ENCODE measurements at regions not wholly inside any gene's neighbourhood (a gene's known extent, or its start where the extent isn't known, plus 50 kb on each side); places are given as distances from the start of the nearest gene placed in this dataset.

DNA sequence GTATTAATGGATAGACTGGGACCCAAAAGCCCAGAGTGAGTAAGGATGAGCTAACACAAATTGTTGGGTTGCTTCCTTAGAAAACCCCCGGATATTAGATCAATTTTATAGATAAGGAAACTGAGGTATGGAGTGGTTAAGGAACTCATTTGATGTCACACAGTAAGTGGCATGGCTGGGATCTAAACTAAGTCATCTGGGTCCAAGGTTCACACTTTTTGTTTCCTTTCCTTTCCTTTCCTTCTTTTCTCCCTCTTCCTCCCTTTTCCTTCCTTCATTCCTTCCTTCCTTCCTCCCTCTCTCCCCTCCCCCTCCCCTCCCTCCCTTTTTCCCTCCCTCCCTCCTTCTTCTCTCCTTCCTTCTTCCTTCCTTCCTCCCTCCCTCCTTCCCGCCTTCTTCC is 469.5 kb downstream of the TYW1 start:
- TF ChIP-seq, protein P1, sequence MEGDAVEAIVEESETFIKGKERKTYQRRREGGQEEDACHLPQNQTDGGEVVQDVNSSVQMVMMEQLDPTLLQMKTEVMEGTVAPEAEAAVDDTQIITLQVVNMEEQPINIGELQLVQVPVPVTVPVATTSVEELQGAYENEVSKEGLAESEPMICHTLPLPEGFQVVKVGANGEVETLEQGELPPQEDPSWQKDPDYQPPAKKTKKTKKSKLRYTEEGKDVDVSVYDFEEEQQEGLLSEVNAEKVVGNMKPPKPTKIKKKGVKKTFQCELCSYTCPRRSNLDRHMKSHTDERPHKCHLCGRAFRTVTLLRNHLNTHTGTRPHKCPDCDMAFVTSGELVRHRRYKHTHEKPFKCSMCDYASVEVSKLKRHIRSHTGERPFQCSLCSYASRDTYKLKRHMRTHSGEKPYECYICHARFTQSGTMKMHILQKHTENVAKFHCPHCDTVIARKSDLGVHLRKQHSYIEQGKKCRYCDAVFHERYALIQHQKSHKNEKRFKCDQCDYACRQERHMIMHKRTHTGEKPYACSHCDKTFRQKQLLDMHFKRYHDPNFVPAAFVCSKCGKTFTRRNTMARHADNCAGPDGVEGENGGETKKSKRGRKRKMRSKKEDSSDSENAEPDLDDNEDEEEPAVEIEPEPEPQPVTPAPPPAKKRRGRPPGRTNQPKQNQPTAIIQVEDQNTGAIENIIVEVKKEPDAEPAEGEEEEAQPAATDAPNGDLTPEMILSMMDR (conservative IDR thresholded peaks at IDR 0.05; ENCODE audit: low read depth in 2 of 2): no peak
- no peak for TF ChIP-seq ZNF114 (CRISPR knock-in tag; IDR thresholded peaks at IDR 0.05)
- no peak for TF ChIP-seq POLR2AphosphoS5 (IDR thresholded peaks at IDR 0.05; ENCODE audit: low read depth)
- no peak for TF ChIP-seq CREB1 (CRISPR knock-in tag; IDR thresholded peaks at IDR 0.05; ENCODE audit: low read depth)
- TF ChIP-seq, protein P2, sequence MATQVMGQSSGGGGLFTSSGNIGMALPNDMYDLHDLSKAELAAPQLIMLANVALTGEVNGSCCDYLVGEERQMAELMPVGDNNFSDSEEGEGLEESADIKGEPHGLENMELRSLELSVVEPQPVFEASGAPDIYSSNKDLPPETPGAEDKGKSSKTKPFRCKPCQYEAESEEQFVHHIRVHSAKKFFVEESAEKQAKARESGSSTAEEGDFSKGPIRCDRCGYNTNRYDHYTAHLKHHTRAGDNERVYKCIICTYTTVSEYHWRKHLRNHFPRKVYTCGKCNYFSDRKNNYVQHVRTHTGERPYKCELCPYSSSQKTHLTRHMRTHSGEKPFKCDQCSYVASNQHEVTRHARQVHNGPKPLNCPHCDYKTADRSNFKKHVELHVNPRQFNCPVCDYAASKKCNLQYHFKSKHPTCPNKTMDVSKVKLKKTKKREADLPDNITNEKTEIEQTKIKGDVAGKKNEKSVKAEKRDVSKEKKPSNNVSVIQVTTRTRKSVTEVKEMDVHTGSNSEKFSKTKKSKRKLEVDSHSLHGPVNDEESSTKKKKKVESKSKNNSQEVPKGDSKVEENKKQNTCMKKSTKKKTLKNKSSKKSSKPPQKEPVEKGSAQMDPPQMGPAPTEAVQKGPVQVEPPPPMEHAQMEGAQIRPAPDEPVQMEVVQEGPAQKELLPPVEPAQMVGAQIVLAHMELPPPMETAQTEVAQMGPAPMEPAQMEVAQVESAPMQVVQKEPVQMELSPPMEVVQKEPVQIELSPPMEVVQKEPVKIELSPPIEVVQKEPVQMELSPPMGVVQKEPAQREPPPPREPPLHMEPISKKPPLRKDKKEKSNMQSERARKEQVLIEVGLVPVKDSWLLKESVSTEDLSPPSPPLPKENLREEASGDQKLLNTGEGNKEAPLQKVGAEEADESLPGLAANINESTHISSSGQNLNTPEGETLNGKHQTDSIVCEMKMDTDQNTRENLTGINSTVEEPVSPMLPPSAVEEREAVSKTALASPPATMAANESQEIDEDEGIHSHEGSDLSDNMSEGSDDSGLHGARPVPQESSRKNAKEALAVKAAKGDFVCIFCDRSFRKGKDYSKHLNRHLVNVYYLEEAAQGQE (IDR thresholded peaks at IDR 0.05; ENCODE audit: unreplicated experiment): no peak
